HG03280 (cell line): ENCODE measurements at regions not wholly inside any gene's neighbourhood (a gene's known extent, or its start where the extent isn't known, plus 50 kb on each side); places are given as distances from the start of the nearest gene placed in this dataset.
"Not testable (repeated sequence)": the region's sequence is repeated elsewhere in the genome, so short reads cannot be mapped to it uniquely, and the experiment has no call there.

ENCODE experiments used
- ATAC-seq: cut with Tn5 transposase; IDR thresholded peaks from one replicate; pipeline ENCODE4 v1.9.1; 2021; ENCODE audit warnings: mild to moderate bottlenecking, moderate library complexity; ENCODE audit not compliant: unreplicated experiment

DNA sequence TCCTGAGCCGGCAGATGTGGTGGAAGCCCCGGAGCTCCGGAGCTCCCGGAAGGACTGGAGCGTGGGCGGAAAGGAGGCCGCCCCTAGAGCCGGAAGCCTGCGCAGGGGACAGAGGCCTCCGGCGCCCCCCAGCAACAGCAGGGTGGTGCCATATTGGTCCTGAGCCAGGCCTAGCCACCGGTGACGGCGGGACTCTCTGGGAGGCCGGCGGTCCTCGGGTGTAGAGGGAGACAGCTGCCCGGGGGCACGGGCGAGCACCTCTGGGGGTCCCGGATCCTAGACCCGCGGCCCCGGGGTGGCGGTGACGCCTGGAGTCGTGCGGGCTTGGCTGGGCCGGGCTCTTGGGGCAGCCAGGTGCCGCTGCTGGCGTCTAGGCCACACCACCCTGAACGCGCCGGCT is 1472.2 kb downstream of the FOXD4L5 start:
- peak; percentile 76 for ATAC-seq

DNA sequence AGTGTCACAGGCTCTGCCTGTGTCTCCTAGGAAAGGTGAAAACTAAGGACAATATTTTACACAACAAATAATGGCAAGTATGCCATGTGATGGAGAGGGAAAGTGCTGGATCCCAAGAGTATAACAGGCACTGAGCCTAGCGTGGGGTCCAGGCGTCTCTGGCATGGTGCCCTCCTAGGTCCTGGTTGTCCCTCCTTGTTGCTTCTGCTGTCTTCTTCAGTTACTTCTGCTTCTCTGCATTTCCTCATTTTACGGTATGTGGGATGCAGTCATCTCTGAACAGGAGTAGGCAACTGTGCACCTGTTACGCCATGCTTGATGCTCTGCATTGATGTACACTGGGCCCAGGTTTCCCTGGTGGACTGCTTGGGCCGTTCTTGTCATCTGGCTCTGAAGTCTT is 1480.8 kb downstream of the FOXD4L5 start:
- ATAC-seq = not testable (repeated sequence)

DNA sequence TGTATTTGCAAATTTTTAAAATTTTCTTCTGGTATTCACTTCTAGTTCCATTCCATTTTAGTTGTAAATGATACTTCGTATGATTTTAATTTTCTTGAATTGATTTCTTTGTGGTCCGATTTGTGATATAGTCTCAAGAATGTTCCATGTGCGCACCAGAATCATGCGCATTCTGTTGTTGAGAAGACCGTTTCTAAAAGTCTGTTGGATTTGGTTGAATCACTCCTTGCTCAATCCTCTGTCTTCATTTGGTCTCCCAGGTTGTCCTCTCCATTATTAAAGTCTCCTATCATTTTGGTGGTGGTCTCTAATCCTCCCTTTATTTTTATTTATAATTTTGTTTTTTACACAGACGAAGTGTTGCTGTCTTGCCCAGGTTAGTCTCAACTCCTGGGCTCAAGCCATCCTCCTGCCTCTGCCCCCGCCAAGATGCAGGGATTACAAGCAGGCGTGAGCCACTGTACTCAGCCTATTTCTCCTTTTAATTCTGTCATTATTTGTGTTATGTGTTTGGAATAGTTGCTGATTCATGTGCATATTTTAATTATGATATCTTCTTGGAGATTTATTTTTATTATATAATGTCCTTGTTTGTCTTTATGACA is 1490.8 kb downstream of the FOXD4L5 start:
- ATAC-seq = not testable (repeated sequence)

DNA sequence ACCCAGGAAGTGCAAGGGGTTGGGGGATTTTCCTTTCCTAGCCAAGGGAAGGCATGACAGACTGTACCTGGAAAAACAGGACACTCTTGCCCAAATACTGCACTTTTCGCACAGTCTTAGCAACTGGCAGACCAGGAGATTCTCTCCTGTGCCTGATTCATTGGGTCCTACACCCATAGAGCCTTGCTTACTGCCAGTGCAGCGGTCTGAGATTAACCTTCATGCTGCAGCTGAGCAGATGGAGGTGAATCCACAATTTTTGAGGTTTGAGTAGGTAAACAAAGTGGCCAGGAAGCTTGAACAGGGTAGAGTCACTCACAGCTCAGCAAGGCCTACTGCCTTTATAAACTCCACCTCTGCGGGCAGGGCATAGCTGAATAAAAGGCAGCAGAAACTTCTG is 1497.6 kb downstream of the FOXD4L5 start:
- not testable (repeated sequence) for ATAC-seq

DNA sequence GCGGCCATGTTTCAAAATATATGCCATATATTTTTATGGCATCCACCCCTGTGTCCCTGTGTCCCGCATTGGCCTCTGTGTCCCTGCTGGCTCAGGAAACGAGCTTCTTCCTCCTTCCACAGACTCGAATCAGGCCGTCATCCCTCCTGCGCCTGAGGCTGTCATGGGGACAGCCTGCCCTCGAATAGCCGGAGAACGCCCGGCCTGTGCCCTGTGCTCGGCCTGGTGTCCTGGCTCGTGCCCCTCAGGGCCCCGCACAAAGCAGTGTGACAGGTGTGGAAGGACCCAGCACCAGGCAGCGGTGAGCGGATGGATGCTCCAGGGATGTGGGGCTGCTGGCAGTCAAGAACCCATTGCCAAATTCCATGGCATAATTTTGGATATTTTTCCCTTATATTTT is 1500.0 kb downstream of the FOXD4L5 start:
- ATAC-seq = not testable (repeated sequence)

DNA sequence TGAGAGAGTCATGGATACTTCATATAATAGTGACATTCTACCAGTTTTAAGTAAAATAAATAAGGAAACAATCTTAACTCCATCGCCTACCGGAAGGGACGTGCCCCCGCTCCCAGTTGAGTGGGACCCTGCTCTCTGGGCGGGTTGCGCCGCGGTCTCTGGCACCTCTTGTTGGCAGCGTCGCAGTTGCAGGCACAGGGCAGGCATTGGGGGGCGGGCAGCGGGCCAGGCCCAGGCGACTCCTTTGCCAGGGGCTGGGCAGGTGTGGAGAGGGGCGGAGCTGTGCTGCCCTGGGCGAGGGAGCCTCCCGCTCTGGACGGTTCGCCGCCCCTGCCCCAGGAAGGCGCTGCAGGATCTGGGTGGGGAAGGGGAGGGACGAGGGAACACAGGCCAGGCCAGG is 1500.6 kb downstream of the FOXD4L5 start:
- not testable (repeated sequence) for ATAC-seq

DNA sequence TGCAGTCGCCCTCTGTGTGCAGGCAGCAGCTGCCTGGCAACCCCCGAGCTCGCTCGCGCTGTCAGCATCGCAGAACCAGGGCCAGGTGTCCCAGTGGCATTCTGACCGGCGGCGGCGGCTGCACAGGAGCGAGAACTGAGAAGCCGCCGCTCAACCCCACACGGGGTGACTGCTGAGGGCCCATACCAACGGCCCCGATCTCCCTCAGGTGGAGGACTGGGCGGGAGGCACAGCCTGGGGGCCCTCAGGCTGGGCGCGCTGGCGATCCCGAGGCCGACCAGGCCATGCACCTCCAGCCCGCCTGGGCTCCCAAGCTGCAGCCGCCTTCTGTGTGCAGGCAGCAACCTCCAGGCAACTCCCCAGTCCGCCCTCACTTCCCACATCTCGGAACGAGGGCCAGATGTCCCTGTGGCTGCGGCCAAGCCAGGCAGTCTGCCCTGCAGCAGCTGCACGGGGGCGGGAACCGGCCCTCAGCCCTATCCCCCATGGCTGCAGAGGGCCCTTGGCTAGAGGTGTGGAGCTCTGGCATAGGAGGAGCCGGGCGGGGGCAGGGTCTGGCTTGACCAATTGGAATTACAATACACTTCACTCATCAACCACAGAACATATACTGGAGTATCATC is 1503.1 kb downstream of the FOXD4L5 start:
- ATAC-seq = peak; percentile 44

DNA sequence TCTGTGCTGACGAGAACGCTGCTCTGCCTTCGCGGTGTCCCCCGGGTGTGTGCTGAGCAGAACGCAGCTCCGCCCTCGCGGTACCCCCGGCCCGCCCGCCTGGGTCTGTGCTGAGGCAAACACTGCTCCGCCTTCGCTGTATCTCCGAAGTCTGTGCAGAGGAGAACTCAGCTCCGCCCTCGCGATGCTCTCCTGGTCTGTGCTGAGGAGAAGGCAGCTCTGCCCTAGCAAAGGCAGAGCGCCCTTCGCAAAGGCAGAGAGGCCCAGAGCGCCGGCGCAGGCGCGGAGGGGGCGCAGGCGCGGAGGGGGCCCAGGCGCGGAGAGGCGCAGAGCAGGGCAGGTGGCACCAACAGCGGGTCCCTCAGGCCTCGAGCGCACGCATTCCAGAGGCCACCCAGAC is 1503.6 kb downstream of the FOXD4L5 start:
- peak; percentile 100 for ATAC-seq

DNA sequence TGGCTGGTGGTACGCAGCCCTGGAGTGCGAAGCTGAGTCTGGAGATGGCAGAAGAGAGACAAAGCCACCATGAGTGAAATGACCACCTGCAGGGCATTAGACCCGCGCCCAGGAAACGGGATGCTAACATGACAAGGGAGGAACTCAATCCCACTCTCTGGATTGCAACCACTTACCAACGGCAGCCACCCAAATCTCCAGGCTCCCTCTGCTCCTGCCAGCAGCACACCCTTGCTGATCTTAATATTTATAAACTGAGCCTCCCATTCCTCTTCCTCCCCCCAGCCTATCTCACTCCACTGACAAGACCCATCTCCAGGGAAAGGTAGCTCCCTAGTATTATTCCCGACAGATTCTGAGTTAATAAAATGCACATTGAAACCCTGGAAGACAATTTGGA is 1508.8 kb downstream of the FOXD4L5 start:
- ATAC-seq = not testable (repeated sequence)

DNA sequence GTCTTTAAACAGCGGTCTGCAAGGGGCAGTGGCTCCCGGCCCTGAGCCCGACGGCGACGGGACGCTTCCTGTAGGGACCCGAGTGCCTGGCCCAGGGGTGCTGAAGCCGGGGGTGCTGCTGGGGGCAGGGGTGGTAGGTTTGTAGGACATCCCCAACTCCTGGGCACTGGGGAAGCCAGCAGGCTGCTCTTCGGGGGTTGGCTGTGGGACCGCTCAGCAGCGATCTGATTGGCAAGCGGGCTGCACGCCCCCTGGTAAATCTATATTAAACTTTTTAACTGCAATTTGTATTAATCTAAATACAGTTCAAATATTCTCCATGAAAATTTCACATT is 1510.0 kb downstream of the FOXD4L5 start:
- not testable (repeated sequence) for ATAC-seq

DNA sequence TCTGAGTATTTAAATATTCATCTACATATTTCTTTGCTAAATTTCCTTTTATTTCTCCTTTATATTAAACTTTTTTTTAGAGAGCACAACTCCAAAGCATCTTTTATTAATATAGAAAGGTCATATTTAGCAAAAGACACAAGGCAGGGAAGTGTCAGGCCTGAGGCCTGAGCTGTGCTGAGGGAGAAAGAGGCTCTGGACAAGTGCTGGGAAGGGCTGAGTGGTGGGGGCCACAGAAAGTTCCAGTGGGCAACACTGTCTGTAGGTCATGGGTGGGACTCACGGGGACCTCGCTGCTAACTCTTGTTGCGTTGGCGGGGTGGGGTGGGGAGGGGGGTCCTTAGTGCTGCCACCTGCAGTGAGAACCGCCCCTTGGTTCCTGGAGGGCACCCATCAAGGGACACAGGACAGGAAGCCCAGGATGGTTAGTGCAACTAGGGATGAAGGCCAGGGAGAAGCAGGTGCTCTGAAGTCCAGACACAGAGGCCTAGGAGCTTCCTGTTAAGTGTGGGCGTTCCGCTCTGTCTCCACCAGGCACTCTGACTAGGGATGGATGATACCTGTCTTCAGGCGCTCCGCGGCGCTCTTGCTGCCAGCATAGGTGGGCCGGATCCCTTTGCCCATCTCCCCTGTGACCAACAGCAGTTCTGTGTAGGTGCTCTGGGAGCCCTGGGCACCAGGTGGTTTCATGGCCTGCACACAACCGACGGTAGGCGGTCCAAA is 1510.5 kb downstream of the FOXD4L5 start:
- not testable (repeated sequence) for ATAC-seq

DNA sequence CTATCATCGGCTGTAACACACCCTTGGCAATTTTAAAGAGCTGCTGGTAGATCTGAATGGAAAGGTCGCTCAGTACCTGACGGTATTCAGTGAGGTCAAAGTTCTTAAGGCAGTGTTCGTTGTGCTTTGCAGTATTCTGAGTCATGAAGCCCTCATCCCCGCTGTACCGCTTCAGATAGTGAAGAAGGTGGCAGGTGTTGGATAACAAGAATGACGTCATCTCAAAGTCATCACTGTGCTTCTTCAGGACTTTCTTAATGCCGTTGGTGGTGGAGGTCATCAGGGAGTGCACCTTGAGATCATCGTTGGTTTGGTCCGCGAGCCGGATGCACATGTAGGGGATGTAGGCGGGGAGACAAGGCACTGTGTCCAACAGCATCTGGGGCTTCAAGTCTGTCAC is 1522.8 kb downstream of the FOXD4L5 start:
- not testable (repeated sequence) for ATAC-seq

DNA sequence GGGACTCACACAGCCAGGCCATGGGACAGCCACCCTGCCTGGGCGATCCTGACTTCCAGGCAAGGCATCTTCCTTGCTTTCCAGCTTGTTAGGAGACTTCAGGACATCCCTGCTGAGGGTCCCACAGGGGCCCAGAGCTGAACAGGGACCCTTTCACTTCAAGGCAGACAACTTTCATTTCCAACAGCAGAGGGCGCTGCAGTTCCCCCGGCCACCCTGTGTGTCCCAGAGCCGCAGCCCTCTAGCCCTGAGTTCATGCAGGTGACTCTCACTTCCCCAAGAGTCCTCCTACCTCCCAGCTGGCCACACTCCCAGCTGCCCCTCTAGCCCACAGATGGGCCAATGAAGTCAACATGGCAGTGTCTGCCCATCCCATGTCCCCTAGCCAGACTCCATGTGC is 1556.0 kb downstream of the FOXD4L5 start:
- ATAC-seq = not testable (repeated sequence)

DNA sequence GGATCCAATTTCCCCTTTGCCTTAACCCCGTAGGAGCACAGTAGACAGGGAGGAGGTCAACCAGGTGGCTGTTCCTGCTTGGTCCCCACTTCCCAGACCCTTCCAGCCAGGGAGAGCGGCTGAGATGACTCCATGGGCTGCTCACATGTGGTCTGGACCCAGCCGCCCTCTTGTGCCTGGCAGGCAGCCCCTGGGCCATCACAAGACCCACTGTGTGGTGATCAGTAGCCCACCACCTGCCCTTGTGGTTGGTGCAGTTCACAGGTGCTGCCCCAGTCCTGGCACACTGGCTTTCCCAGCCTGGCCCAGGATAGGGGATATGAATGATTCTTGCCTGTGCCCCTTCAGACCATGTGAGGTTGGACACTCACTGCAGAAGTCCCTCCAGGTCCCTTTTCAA is 1556.7 kb downstream of the FOXD4L5 start:
- no peak for ATAC-seq

DNA sequence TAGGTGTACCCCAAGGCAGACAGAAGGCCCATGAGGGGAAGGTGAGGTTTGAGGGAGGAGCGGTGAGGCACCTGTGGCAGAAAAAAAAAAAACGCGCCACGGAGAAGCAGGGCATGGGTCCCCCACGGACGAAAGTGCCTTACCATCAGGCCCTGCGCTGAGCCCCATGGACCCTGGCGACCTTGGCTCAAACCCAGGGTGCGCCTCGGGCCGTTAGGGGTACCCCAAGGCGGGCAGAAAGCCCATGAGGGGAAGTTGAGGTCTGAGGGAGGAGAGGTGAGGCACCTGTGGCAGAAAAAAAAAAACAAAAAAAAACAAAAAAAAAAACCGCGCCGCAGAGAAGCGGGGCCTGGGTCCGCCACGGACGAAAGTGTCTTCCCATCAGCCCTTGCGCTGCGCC is 1576.7 kb downstream of the FOXD4L5 start:
- not testable (repeated sequence) for ATAC-seq

DNA sequence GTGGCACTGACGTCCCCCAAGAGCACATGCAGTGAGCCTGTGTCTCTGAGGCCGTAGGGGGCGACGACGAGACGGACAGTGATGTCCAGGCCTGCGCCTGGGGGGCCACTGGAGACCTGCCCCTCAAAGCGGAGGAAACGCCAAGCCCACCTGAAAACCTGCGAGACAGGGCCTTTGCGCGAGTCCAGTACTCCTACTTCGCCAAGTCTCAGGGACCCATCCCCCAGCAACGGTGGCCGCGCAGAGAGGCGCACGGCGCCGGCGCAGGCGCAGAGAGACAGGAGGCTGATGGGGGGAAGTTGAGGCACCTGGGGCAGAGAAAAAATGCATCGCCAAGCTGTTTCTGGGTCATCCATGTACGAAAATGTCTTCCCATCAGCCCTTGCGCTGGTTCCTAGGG is 1580.6 kb downstream of the FOXD4L5 start:
- ATAC-seq = not testable (repeated sequence)

DNA sequence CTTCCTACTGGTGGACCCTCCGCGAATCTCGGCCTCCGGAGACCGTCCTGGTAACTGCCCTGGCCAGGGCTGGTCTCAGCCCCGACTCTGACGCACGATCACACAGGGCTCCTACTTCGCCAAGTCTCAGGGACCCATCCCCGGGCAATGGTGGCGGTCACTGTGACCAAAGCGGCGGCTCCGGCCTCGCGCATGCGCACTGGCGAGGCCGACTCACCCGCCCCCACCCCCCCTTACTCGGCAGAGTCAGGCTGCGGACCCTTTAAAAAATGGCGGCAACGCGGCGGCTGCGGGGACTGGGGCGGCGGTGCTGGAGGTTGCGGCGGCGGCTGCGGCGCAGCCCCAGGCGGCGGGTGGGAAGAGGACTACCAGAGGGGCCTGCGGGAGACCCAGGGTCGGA is 1581.3 kb downstream of the FOXD4L5 start:
- not testable (repeated sequence) for ATAC-seq

DNA sequence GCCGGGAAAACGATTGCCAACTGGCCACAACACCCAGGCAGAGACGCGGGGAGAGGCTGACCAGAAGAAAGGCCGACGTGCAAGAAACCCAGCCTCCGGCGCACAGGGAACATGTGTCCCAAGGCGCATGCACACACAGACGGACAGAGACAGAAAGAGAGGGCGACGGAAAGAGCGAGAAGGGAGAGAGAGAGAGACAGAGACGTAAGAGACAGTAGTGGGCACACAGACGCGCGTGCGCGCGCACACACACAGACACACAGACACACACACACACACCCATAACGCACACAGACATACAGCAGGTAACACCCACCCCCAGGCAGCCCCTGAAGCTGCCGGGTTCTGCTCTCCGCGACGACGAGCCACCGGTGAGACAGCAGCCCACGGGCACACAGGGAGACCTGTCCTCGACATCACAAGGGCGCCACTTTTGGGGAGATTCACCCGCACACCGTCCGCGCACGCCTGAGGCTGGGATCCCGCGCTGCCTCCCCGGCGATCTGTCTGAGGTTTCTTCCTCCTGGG is 1581.8 kb downstream of the FOXD4L5 start:
- ATAC-seq = not testable (repeated sequence)
